ENCODE measurements at regions not wholly inside any gene's neighbourhood (a gene's known extent, or its start where the extent isn't known, plus 50 kb on each side); places are given as distances from the start of the nearest gene placed in this dataset.

- no peak for DNase-seq (ENCODE audit: low spot score)
- no peak for TF ChIP-seq CTCF (IDR thresholded peaks at IDR 0.05)
- Histone ChIP-seq H3K36me3 (no peaks in the 10 kb centered on the region), H3K9me3 (peaks cover 0 to 11% of the 10 kb centered on the region in 2 donors), H3K27me3 (no peaks in the 10 kb centered on the region), H3K27ac (no peak overlapping the region), H3K4me3 (no peak overlapping the region), H3K4me1 (no peaks in the 10 kb centered on the region)
These were observed 237.5 kb downstream of the MAF start for GRCh38 chr16:79363035-79363434.

- H3K9me3 ChIP-seq = peaks cover 0 to 11% of the 10 kb centered on the region in 2 donors
- no peaks in the 10 kb centered on the region for H3K4me1 ChIP-seq
- no peak for DNase-seq (ENCODE audit: low spot score)
- TF ChIP-seq CTCF (IDR thresholded peaks at IDR 0.05) = no peak
- no peaks in the 10 kb centered on the region for H3K36me3 ChIP-seq
- H3K4me3 ChIP-seq = no peak overlapping the region
- no peak overlapping the region for H3K27ac ChIP-seq
- no peaks in the 10 kb centered on the region for H3K27me3 ChIP-seq
These were observed 238.1 kb downstream of the MAF start for GRCh38 chr16:79362300-79362970.

GRCh38 chr16:79361132-79361751 lies 239.3 kb downstream of the MAF start:
- H3K27ac ChIP-seq = no peak overlapping the region
- no peak for DNase-seq (ENCODE audit: low spot score)
- no peaks in the 10 kb centered on the region for H3K36me3 ChIP-seq
- TF ChIP-seq CTCF (IDR thresholded peaks at IDR 0.05) = no peak
- H3K4me3 ChIP-seq = no peak overlapping the region
- H3K9me3 ChIP-seq = peaks cover 0 to 11% of the 10 kb centered on the region in 2 donors
- H3K4me1 ChIP-seq = no peaks in the 10 kb centered on the region
- no peaks in the 10 kb centered on the region for H3K27me3 ChIP-seq

- Histone ChIP-seq H3K27me3 (no peaks in the 10 kb centered on the region), H3K27ac (no peak overlapping the region)
These were observed 240.3 kb downstream of the MAF start for GRCh38 chr16:79360267-79360666.

GRCh38 chr16:79359082-79359481 lies 241.5 kb downstream of the MAF start:
- Histone ChIP-seq H3K4me3 (no peak overlapping the region), H3K36me3 (no peaks in the 10 kb centered on the region), H3K4me1 (no peaks in the 10 kb centered on the region), H3K27me3 (no peaks in the 10 kb centered on the region), H3K27ac (no peak overlapping the region), H3K9me3 (peaks cover 0 to 11% of the 10 kb centered on the region in 2 donors)
- no peak for TF ChIP-seq CTCF (IDR thresholded peaks at IDR 0.05)
- DNase-seq (ENCODE audit: low spot score) = no peak

More at GRCh38 chr16:79360267-79360666, 240.3 kb downstream of the MAF start:
- TF ChIP-seq CTCF (IDR thresholded peaks at IDR 0.05) = no peak
- H3K36me3 ChIP-seq = no peaks in the 10 kb centered on the region
- no peak for DNase-seq (ENCODE audit: low spot score)
- no peaks in the 10 kb centered on the region for H3K4me1 ChIP-seq
- H3K4me3 ChIP-seq = no peak overlapping the region
- peaks cover 0 to 11% of the 10 kb centered on the region in 2 donors for H3K9me3 ChIP-seq
